H9 (cell line): ENCODE measurements at regions not wholly inside any gene's neighbourhood (a gene's known extent, or its start where the extent isn't known, plus 50 kb on each side); places are given as distances from the start of the nearest gene placed in this dataset.

Experiments
- DNase-seq: peaks from one replicate; pipeline ENCODE4 v3.0.0-alpha.2; 2017
- H2AFZ ChIP-seq: one replicate; pipeline ENCODE4 v1.6.1; 2013; ENCODE audit warnings: mild to moderate bottlenecking, low read length, control low read depth, moderate library complexity
- H2AK5ac ChIP-seq: 2 replicates; pipeline ENCODE4 v1.6.1; 2013; ENCODE audit warnings: low read length, control low read depth, mixed read lengths; ENCODE audit not compliant: insufficient read length
- H2BK120ac ChIP-seq: one replicate; pipeline ENCODE4 v1.6.1; 2013; ENCODE audit warnings: low read depth, mild to moderate bottlenecking, low read length, control low read depth, inconsistent platforms; ENCODE audit not compliant: poor library complexity, severe bottlenecking
- H2BK12ac ChIP-seq: 2 replicates; pipeline ENCODE4 v1.6.1; 2013; ENCODE audit warnings: low read length, control low read depth, mixed read lengths, low read depth; ENCODE audit not compliant: insufficient read length
- H2BK15ac ChIP-seq: 2 replicates; pipeline ENCODE4 v1.6.1; 2013; ENCODE audit warnings: low read depth, low read length, control low read depth
- H2BK20ac ChIP-seq: one replicate; pipeline ENCODE4 v1.6.1; 2013; ENCODE audit warnings: low read depth, mild to moderate bottlenecking, low read length, control low read depth, inconsistent platforms; ENCODE audit not compliant: poor library complexity, severe bottlenecking
- H2BK5ac ChIP-seq: 2 replicates; pipeline ENCODE4 v1.6.1; 2013; ENCODE audit warnings: low read length, control low read depth, mixed read lengths; ENCODE audit not compliant: insufficient read length
- H3K14ac ChIP-seq: 2 replicates; pipeline ENCODE4 v1.6.1; 2013; ENCODE audit warnings: low read length, control low read depth; ENCODE audit not compliant: insufficient read depth
- H3K18ac ChIP-seq: 2 replicates; pipeline ENCODE4 v1.6.1; 2013; ENCODE audit warnings: low read depth, mild to moderate bottlenecking, mixed read lengths, low read length, control low read depth; ENCODE audit not compliant: insufficient read length
- H3K23ac ChIP-seq: 2 replicates; pipeline ENCODE4 v1.6.1; 2013; ENCODE audit warnings: low read length, control low read depth, mixed read lengths, low read depth; ENCODE audit not compliant: insufficient read length
- H3K23me2 ChIP-seq: 2 replicates; pipeline ENCODE4 v1.6.1; 2013; ENCODE audit warnings: low read depth, mild to moderate bottlenecking, mixed read lengths, low read length, control low read depth; ENCODE audit not compliant: insufficient read length, poor library complexity, severe bottlenecking
- H3K27ac ChIP-seq: 2 replicates; pipeline ENCODE4 v1.5.1; 2013; ENCODE audit warnings: low read length, control low read depth, mixed read lengths, low read depth; ENCODE audit not compliant: insufficient read length
- H3K27me3 ChIP-seq: 2 replicates; pipeline ENCODE4 v1.6.1; 2013; ENCODE audit warnings: low read length, control low read depth, inconsistent platforms; ENCODE audit not compliant: insufficient read depth
- H3K4ac ChIP-seq: 2 replicates; pipeline ENCODE4 v1.6.1; 2013; ENCODE audit warnings: low read depth, mild to moderate bottlenecking, control low read depth, inconsistent platforms, low read length, moderate library complexity
- H3K4me1 ChIP-seq: 2 replicates; pipeline ENCODE4 v1.6.1; 2013; ENCODE audit warnings: low read length, control low read depth, inconsistent platforms; ENCODE audit not compliant: insufficient read depth
- H3K4me2 ChIP-seq: 2 replicates; pipeline ENCODE4 v1.6.1; 2013; ENCODE audit warnings: low read length, control low read depth, mixed read lengths; ENCODE audit not compliant: insufficient read length, insufficient read depth
- H3K56ac ChIP-seq: 2 replicates; pipeline ENCODE4 v1.6.1; 2013; ENCODE audit warnings: low read depth, mild to moderate bottlenecking, mixed read lengths, low read length, control low read depth; ENCODE audit not compliant: insufficient read length
- H3K79me1 ChIP-seq: 2 replicates; pipeline ENCODE4 v1.6.1; 2013; ENCODE audit warnings: low read depth, mild to moderate bottlenecking, moderate library complexity, low read length, control low read depth, inconsistent platforms; ENCODE audit not compliant: insufficient read depth, poor library complexity, severe bottlenecking
- H3K79me2 ChIP-seq: 2 replicates; pipeline ENCODE4 v1.6.1; 2013; ENCODE audit warnings: low read length, control low read depth, inconsistent platforms; ENCODE audit not compliant: insufficient read depth
- H3K9ac ChIP-seq: 2 replicates; pipeline ENCODE4 v1.6.1; 2013; ENCODE audit warnings: low read length, control low read depth, mixed read lengths; ENCODE audit not compliant: insufficient read length; ENCODE audit errors: extremely low read depth
- H3K9me3 ChIP-seq: one replicate; pipeline ENCODE4 v1.6.1; 2013; ENCODE audit warnings: low read depth, low read length, inconsistent platforms; ENCODE audit not compliant: control insufficient read depth
- H3T11ph ChIP-seq: one replicate; pipeline ENCODE4 v1.6.1; 2013; ENCODE audit warnings: mild to moderate bottlenecking, low read length, control low read depth, inconsistent platforms
- H4K20me1 ChIP-seq: one replicate; pipeline ENCODE4 v1.6.1; 2013; ENCODE audit not compliant: control insufficient read depth, insufficient read length, insufficient read depth
- H4K5ac ChIP-seq: 2 replicates; pipeline ENCODE4 v1.6.1; 2013; ENCODE audit warnings: low read depth, mild to moderate bottlenecking, mixed read lengths, low read length, control low read depth; ENCODE audit not compliant: insufficient read length
- H4K8ac ChIP-seq: replicated peaks from 2 replicates; pipeline ENCODE4 v1.6.1; 2013; ENCODE audit warnings: low read length, control low read depth, mixed read lengths, low read depth; ENCODE audit not compliant: insufficient read length
- H4K91ac ChIP-seq: 2 replicates; pipeline ENCODE4 v1.6.1; 2013; ENCODE audit warnings: low read depth, mild to moderate bottlenecking, moderate library complexity, mixed read lengths, low read length, control low read depth; ENCODE audit not compliant: insufficient read length
- H3K27ac Mint-ChIP-seq, 3 experiments: 2 replicates in 2 of 3; 3 replicates in 1 of 3; pipeline ENCODE4 v1.8.0; 2020 to 2021; ENCODE audit warnings: mixed read lengths in 3 of 3, mild to moderate bottlenecking in 1 of 3, moderate library complexity in 1 of 3
- H3K27me3 Mint-ChIP-seq: 2 replicates; pipeline ENCODE4 v1.8.0; 2021; ENCODE audit warnings: low read depth, mild to moderate bottlenecking, moderate library complexity, mixed read lengths
- H3K36me3 Mint-ChIP-seq, 3 experiments: 2 replicates in 2 of 3; 3 replicates in 1 of 3; pipeline ENCODE4 v1.8.0; 2020 to 2021; ENCODE audit warnings: low read depth in 3 of 3, mixed read lengths in 3 of 3; ENCODE audit not compliant: insufficient read depth in 1 of 3
- H3K4me1 Mint-ChIP-seq, 2 experiments: 2 replicates each; pipeline ENCODE4 v1.8.0; 2020; ENCODE audit warnings: mixed read lengths in 2 of 2
- H3K4me3 Mint-ChIP-seq, 2 experiments: 2 replicates in 1 of 2; 3 replicates in 1 of 2; pipeline ENCODE4 v1.8.0; 2020 to 2021; ENCODE audit warnings: mild to moderate bottlenecking in 2 of 2, mixed read lengths in 2 of 2, moderate library complexity in 1 of 2
- H3K9me3 Mint-ChIP-seq, 2 experiments: 2 replicates in 1 of 2; 3 replicates in 1 of 2; pipeline ENCODE4 v1.8.0; 2020; ENCODE audit warnings: mild to moderate bottlenecking in 2 of 2, mixed read lengths in 2 of 2, moderate library complexity in 1 of 2
- CTCF ChIP-seq: fragments of 200-600 bp; sonication (generic); conservative IDR thresholded peaks from 3 replicates; pipeline ENCODE4 v1.8.0; 2021; ENCODE audit warnings: antibody characterized with exemption, mild to moderate bottlenecking
- WGBS: extraction: QIAGEN DNeasy Blood & Tissue Kit; methylation state at CpG from one replicate; pipeline ENCODE4 v1.1.7; 2013; ENCODE audit warnings: missing lambda C conversion rate, low lambda C conversion rate, mixed read lengths; ENCODE audit not compliant: insufficient read length; ENCODE audit errors: extremely low coverage; 5-methylcytosine and 5-hydroxymethylcytosine counted together

- Histone ChIP-seq H2BK12ac (no peak overlapping the region), H3K79me1 (no peaks in the 10 kb centered on the region), H3K56ac (no peak overlapping the region), H3K23ac (no peak overlapping the region), H3K27me3 (no peaks in the 10 kb centered on the region), H3K4me1 (no peaks in the 10 kb centered on the region), H2AFZ (no peak overlapping the region), H3K79me2 (no peaks in the 10 kb centered on the region), H3K4me2 (no peak overlapping the region), H3K4ac (no peak overlapping the region), H3K27ac (no peak overlapping the region), H4K91ac (no peak overlapping the region), H3K9ac (no peak overlapping the region), H4K5ac (no peak overlapping the region), H2BK15ac (no peak overlapping the region), H2AK5ac (no peak overlapping the region), H3K18ac (no peak overlapping the region), H3K9me3 (no peaks in the 10 kb centered on the region), H3K14ac (no peak overlapping the region), H4K20me1 (no peaks in the 10 kb centered on the region), H2BK120ac (no peak overlapping the region), H3K23me2 (no peaks in the 10 kb centered on the region), H3T11ph (no peak overlapping the region), H2BK20ac (no peak overlapping the region), H4K8ac (no peak overlapping the region), H2BK5ac (no peak overlapping the region)
- Mint-ChIP-seq H3K36me3 (no peaks in the 10 kb centered on the region), H3K4me3 (no peak overlapping the region), H3K27ac (no peak overlapping the region), H3K9me3 (no peaks in the 10 kb centered on the region), H3K4me1 (peaks cover 2 to 7% of the 10 kb centered on the region in 2 experiments; a peak in 3 of 4 replicates), H3K27me3 (peaks cover 5% of the 10 kb centered on the region)
- WGBS, result no CpG with 5 or more reads among the region's 8 CpGs
- DNase-seq, result no peak
- no peak for TF ChIP-seq CTCF
Measured at GRCh38 chr2:236776695-236777251, 207.1 kb downstream of the ACKR3 start.
